HG02840 (cell line): ENCODE measurements at regions not wholly inside any gene's neighbourhood (a gene's known extent, or its start where the extent isn't known, plus 50 kb on each side); places are given as distances from the start of the nearest gene placed in this dataset.
"Not testable (repeated sequence)": the region's sequence is repeated elsewhere in the genome, so short reads cannot be mapped to it uniquely, and the experiment has no call there.

Experiments
- ATAC-seq: cut with Tn5 transposase; IDR thresholded peaks from one replicate; pipeline ENCODE4 v1.9.1; 2021; ENCODE audit warnings: mild to moderate bottlenecking, moderate library complexity, moderate number of reproducible peaks; ENCODE audit not compliant: unreplicated experiment, low FRiP score

- ATAC-seq = no peak
Observed at GRCh38 chr6:103140308-103141027, 1719.3 kb downstream of the HACE1 start.

DNA sequence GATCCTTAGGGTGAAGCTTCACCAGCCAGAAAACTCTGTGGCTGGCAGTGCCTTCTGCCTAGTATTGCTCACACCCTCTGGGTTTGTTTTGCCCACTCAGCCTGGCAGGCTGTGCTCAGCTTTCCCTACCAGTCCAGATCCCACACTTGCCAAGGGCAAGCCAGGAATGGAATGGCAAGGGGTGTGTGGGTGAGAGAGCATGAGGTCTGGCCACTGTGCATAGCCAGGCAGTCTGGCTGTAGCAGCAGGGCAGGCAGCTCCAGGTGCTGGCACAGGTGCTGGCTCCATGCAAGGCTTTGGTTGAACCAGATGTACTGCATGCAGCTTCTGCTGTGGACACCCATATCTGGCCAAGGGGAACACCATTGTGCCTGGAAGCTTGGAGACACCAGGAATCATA lies 1720.3 kb downstream of the HACE1 start:
- ATAC-seq = no peak

- ATAC-seq = no peak
Observed at GRCh38 chr6:103124471-103124870, 1731.0 kb downstream of the GRIK2 start.

DNA sequence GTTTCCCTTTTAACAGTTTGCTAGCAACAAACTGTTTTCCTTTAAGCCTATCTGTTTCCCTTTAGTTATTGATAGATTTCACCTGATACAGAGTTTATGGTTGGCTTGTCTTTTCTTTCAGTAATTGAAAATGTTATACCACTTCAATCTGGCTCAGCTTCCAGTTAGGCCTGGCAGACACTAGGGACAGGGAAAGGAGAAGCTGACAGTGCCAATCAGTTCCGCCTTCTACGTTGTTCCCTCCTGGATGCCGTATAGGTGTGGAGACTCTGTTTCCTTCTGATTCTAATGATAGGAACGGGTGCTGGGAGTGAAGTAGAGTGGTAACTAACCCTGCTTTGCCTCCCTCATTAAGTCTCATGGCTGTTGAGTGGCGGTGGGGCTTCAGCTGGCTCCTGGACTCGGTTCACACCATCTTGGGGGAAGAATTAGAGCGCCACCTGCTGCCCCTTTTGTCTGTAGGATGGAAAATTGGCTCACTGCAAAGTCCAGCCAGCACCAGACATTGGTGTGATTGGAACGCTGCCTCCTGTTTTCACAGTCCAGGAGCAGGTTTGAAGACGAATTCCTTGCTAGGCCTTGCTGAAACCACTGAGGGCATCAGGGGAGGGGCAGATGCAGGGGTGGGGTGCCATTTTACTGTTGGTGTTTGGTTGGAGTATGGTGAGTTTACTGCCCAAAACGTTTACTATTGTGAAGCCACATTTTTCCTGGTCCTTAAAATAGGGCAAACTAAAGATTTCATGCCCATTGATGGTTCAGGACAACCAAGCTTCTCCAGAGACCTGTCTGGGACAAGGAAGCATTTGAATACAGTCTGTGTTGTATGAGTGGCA lies 1729.5 kb downstream of the GRIK2 start:
- ATAC-seq = no peak

- ATAC-seq = no peak
Observed at GRCh38 chr6:103119056-103119455, 1725.5 kb downstream of the GRIK2 start.

DNA sequence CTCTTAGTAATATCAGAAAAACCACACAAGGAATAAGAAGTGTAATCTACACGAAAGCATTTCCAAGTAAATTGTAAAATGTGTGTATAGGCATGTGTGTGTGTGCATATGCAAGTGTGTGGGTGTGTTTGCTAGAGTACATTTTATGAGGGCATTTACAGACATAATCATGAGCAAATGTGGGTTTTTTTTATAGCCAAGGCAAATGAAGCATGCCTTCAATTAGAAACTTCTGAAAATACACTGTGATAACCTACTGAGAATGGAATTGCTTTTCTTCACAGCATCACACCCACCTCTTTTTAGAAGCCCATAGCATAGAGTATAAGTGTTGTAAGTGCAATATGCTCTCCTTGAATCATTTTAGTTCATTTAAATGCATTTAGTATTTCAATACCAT lies 1721.1 kb downstream of the GRIK2 start:
- no peak for ATAC-seq

DNA sequence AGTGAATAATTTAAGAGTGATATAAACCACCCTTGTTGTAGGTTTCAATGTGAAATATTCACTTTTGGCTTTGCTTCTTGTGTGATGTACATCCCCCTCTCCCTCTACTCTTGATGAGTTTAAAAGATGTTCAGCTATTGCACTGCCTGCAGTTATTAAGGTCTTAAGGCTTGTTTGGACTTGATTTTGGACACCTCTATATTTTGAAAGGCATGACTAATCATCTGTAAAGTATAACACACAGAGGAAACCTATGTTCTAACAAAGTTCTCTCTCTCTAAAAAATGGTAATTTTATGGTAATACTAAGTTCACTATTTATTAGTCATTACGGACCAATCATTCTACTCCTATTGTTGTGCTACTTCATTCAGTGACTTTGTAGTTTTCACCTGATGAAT lies 1719.9 kb downstream of the GRIK2 start:
- ATAC-seq = no peak

- ATAC-seq = no peak
Observed at GRCh38 chr6:103107985-103108384, 1714.5 kb downstream of the GRIK2 start.

- ATAC-seq = no peak
Observed at GRCh38 chr6:103105686-103106085, 1712.2 kb downstream of the GRIK2 start.

DNA sequence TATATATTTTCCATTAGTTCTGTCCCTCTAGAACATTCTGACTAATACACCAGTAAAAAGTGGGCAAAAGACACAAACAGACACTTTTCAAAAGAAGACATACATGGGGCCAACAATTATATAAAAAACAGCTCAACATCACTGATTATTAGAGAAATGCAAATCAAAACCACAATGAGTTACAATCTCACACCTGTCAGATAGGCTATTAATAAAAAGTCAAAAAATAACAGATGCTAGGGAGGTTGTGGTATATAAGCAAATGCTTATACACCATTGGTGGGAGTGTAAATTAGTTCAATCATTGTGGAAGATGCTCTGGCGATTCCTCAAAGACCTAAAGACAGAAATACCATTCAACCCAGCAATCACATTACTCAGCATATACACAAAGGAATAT lies 1707.8 kb downstream of the GRIK2 start:
- ATAC-seq = no peak

DNA sequence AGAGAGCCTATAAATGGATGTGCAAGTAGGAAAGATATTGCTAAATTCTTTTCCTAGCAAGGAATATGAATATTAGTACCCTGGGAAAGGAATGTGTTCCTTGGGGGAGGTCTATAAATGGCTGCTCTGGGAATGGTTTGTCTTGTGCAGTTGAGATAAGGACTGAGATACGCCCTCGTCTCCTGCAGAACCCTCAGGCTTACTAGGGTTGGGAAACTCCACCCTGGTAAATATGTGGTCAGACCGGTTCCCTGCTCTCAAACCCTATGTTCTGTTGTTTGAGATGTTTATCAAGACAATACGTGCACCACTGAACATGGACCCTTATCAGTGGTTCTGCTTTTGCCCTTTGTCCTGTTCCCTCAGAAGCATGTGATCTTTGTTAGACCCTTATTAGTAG lies 1698.9 kb downstream of the GRIK2 start:
- ATAC-seq = not testable (repeated sequence)

GRCh38 chr6:103085801-103086200 lies 1692.3 kb downstream of the GRIK2 start:
- ATAC-seq = no peak

GRCh38 chr6:103081876-103082630 lies 1688.5 kb downstream of the GRIK2 start:
- ATAC-seq = no peak

DNA sequence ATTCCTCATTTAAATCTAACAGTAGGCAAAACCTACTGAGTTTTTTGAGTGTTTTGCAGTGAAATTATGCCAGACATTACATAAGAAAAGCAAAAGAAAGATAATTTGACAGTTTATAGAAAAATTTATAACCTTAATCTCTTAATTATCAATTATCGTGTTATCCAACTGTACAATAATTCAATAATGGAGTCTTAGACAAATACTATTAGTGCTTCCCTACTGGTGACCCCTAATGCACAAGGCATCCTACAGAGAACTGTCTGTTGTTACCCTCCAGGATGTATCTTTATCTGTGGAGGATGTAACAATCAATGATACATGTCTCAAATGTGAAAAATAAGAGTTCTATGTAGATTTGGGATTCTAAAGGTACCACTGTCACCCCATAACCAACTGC lies 1687.6 kb downstream of the GRIK2 start:
- no peak for ATAC-seq

DNA sequence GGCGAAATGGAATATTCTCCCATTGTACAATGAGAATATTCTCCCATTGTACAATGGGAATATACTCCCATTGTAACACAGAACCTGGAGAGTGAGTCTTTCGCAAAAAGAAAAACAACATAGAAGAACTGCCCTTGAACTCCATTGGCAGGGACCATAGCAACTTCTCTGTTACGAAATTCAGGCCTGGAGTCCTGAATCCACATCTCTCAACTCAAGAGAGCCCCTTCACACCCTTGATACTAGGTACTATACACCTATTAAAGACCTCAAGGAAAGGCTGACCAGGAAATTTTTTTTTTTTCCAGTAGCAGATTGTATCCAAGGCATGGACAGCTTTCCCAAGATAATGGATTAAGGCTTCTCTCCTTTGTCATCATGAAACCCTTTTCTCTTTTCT lies 1687.0 kb downstream of the GRIK2 start:
- ATAC-seq = no peak

DNA sequence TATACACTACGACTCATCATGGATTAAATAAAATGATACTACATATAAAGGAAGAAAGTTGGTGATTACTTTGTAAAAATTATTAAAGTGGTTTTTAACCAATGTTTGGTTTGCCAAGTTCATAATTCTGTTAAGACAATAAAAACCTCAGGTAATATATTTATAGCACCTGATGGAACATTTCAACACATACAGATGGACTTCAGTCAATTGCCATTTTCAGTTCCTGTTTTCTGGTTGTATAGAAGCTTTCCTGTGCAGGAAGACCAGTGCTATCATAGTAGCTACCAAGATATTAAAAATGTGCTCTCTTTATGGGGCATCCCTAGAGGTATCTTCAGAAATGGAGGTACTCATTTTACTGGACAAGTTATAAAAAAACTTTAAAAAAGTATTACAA lies 1686.4 kb downstream of the GRIK2 start:
- no peak for ATAC-seq

- no peak for ATAC-seq
Observed at GRCh38 chr6:103062136-103062535, 1668.6 kb downstream of the GRIK2 start.

GRCh38 chr6:103047567-103047966 lies 1654.1 kb downstream of the GRIK2 start:
- no peak for ATAC-seq

DNA sequence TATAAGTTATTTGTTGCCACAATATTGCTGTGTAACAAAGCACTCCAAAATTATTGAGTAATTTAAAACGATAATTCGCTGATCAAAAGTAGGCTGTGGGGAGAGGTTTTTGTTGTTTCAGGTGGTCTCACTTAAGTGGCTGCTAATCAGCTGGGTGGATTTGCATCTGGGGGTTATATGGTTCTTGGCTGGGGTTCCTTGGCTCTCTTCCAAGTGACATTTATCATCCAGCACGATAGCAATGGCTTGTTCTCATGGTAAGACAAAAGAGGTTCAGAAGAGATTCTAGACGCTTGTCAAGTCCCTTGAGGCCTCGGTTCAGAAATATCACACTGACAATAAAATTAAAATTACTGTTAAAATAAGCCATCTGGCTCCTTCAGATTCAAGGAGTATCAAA lies 1648.8 kb downstream of the GRIK2 start:
- ATAC-seq = no peak

DNA sequence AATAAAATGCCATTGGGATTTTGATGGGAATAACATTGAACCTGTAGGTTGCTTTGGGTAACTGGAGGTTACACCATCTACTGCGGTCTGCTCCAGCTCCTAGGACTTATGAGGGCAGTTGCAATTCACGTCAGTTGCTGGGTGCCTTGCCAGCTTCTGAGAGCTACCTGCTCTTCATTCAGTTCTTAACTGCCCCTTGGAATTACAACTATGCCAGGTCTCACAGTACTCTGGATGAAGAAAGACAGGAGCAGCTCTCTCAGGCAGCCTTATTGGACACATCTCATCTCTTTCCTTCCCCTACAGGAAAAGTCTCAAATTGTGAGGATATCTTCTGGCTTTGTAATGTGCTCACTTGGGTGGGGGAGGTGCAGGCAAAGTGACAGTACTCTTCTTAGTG lies 1643.3 kb downstream of the GRIK2 start:
- ATAC-seq = no peak

GRCh38 chr6:103027271-103027931 lies 1633.9 kb downstream of the GRIK2 start:
- ATAC-seq = no peak
